ENCODE measurements at regions not wholly inside any gene's neighbourhood (a gene's known extent, or its start where the extent isn't known, plus 50 kb on each side); places are given as distances from the start of the nearest gene placed in this dataset.

DNA sequence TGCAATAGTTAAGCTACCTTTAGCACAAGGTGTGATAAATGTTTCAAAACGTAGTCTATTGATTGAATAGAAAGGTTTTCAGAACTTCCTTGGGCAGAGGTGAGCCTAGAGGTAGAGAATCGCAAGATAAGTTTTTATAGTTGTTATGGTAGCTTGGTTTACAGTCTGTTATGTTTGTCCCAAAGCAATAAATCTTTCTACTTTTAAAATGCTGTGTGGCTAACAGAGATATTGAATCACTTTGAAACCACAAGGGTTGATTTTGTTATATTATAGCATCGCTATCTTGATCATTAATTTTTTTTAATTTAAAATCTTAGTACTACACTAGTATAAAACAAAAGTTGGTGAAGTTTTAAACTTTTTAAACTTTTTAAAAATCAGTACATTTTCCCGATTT, 126.7 kb downstream of the TMEM182 start:
- WGBS (ENCODE audit: low lambda C conversion rate): 9% methylated on average over 4 of the region's 4 CpGs

DNA sequence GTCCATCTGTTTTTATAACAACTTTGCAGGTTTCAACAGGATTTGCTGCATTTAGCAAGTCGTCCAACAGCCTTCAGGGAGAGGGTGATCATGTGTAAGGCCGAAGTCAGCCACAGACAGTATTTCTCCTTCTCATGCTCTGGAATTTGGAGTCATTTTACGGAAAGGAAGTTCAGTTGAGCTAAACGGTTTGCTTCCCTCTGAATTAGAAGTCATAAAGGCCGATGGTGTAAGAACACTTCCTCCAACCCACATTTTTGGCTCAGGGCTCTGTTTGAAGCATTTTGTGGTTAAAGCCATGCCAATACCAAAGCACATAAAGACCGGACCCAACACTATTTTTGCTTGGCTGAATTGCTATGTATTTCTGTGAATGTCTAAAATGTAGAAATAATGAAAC, 129.5 kb downstream of the TMEM182 start:
- no peak overlapping the region for H3K9ac ChIP-seq
- no peaks in the 10 kb centered on the region for H4K20me1 ChIP-seq (ENCODE audit: insufficient read depth)
- ChIA-PET CTCF (interaction anchor here (2.2 kb wide), 1 partner anchor 50 kb away, joined by 5 read pairs; no protein-coding TSS in a partner anchor), POLR2A (no interaction called here)
- no peaks in the 10 kb centered on the region for H3K79me2 ChIP-seq (ENCODE audit: insufficient read depth)
- no peak overlapping the region for H3K27ac ChIP-seq (ENCODE audit: low read depth in 2 of 2, low read length in 1 of 2)
- H2AFZ ChIP-seq (ENCODE audit: low read depth): no peak overlapping the region
- H3K27me3 ChIP-seq (ENCODE audit: insufficient read depth): 0 out of 2 replicates have a peak, but pooled peaks cover 3% of the 10 kb centered on the region
- DNase-seq: no peak
- H3K4me1 ChIP-seq (ENCODE audit: control insufficient read depth in 1 of 2, insufficient read depth in 2 of 2, low read depth in 1 of 2, low read length in 1 of 2): no peaks in the 10 kb centered on the region
- no peaks in the 10 kb centered on the region for H3K9me3 ChIP-seq
- no peaks in the 10 kb centered on the region for H3F3A ChIP-seq (replicated peaks; ENCODE audit: insufficient read depth)
- H3K4me3 ChIP-seq (ENCODE audit: low read depth in 2 of 2, low read length in 1 of 2): no peak overlapping the region
- H3K36me3 ChIP-seq (replicated peaks in 1 of 2; ENCODE audit: control insufficient read depth in 1 of 2, insufficient read depth in 2 of 2, low read length in 1 of 2): no peaks in the 10 kb centered on the region
- H3K9me2 ChIP-seq: no peaks in the 10 kb centered on the region
- 0% methylated on average over 6 of the region's 6 CpGs for WGBS (ENCODE audit: low lambda C conversion rate)
- no peak overlapping the region for H3K4me2 ChIP-seq
- no peak for TF ChIP-seq MEF2A (IDR thresholded peaks at IDR 0.05; ENCODE audit: borderline replicate concordance, low read depth)
- TF ChIP-seq ELF1 (IDR thresholded peaks at IDR 0.05): no peak
- TF ChIP-seq CHD2 (IDR thresholded peaks at IDR 0.05; ENCODE audit: low read length, partially characterized antibody): no peak
- no peak for TF ChIP-seq EZH2phosphoT487 (IDR thresholded peaks at IDR 0.05; ENCODE audit: borderline replicate concordance, low read depth)
- no peak for TF ChIP-seq FOSL2 (IDR thresholded peaks at IDR 0.05; ENCODE audit: borderline replicate concordance, low read depth)
- TF ChIP-seq, protein P1, sequence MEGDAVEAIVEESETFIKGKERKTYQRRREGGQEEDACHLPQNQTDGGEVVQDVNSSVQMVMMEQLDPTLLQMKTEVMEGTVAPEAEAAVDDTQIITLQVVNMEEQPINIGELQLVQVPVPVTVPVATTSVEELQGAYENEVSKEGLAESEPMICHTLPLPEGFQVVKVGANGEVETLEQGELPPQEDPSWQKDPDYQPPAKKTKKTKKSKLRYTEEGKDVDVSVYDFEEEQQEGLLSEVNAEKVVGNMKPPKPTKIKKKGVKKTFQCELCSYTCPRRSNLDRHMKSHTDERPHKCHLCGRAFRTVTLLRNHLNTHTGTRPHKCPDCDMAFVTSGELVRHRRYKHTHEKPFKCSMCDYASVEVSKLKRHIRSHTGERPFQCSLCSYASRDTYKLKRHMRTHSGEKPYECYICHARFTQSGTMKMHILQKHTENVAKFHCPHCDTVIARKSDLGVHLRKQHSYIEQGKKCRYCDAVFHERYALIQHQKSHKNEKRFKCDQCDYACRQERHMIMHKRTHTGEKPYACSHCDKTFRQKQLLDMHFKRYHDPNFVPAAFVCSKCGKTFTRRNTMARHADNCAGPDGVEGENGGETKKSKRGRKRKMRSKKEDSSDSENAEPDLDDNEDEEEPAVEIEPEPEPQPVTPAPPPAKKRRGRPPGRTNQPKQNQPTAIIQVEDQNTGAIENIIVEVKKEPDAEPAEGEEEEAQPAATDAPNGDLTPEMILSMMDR (IDR thresholded peaks at IDR 0.05): no peak
- TF ChIP-seq GATA2 (CRISPR knock-in tag; IDR thresholded peaks at IDR 0.05): no peak
- TF ChIP-seq RFX5 (IDR thresholded peaks at IDR 0.05; ENCODE audit: low read length): no peak
- TF ChIP-seq USF2 (IDR thresholded peaks at IDR 0.05; ENCODE audit: borderline replicate concordance, low read depth, low read length): no peak
- TF ChIP-seq, protein P2, sequence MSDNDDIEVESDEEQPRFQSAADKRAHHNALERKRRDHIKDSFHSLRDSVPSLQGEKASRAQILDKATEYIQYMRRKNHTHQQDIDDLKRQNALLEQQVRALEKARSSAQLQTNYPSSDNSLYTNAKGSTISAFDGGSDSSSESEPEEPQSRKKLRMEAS (IDR thresholded peaks at IDR 0.05; ENCODE audit: low read depth): no peak
- no peak for TF ChIP-seq IRF3 (IDR thresholded peaks at IDR 0.05; ENCODE audit: low read depth, low read length)
- no peak for TF ChIP-seq USF1 (IDR thresholded peaks at IDR 0.05; ENCODE audit: borderline replicate concordance, low read depth)
- no peak for TF ChIP-seq NRF1 (IDR thresholded peaks at IDR 0.05; ENCODE audit: low read depth, low read length)
- TF ChIP-seq FOXJ3 (CRISPR knock-in tag; IDR thresholded peaks at IDR 0.05): no peak
- no peak for TF ChIP-seq RCOR1 (IDR thresholded peaks at IDR 0.05; ENCODE audit: low read length)

More for the DNA sequence above, 126.7 kb downstream of the TMEM182 start:
- Histone ChIP-seq H3K27ac (ENCODE audit: low read depth in 2 of 2, low read length in 1 of 2) (no peak overlapping the region), H3F3A (replicated peaks; ENCODE audit: insufficient read depth) (no peaks in the 10 kb centered on the region), H3K4me1 (ENCODE audit: control insufficient read depth in 1 of 2, insufficient read depth in 2 of 2, low read depth in 1 of 2, low read length in 1 of 2) (no peaks in the 10 kb centered on the region), H3K9me3 (no peaks in the 10 kb centered on the region), H3K79me2 (ENCODE audit: insufficient read depth) (no peaks in the 10 kb centered on the region), H3K9ac (no peak overlapping the region), H3K36me3 (replicated peaks in 1 of 2; ENCODE audit: control insufficient read depth in 1 of 2, insufficient read depth in 2 of 2, low read length in 1 of 2) (no peaks in the 10 kb centered on the region), H3K9me2 (no peaks in the 10 kb centered on the region), H2AFZ (ENCODE audit: low read depth) (no peak overlapping the region), H3K4me2 (no peak overlapping the region), H3K27me3 (ENCODE audit: insufficient read depth) (0 out of 2 replicates have a peak, but pooled peaks cover 3% of the 10 kb centered on the region), H3K4me3 (ENCODE audit: low read depth in 2 of 2, low read length in 1 of 2) (no peak overlapping the region), H4K20me1 (ENCODE audit: insufficient read depth) (no peaks in the 10 kb centered on the region)
- CTCF ChIA-PET: interaction anchor here (0.9 kb wide), 1 partner anchor 15 kb away, joined by 3 read pairs; no protein-coding TSS in a partner anchor
- TF ChIP-seq GABPA (IDR thresholded peaks at IDR 0.05; ENCODE audit: low read depth): no peak
- TF ChIP-seq SIN3A (IDR thresholded peaks at IDR 0.05; ENCODE audit: borderline replicate concordance, low read depth, low read length): no peak
- no peak for TF ChIP-seq RFX5 (IDR thresholded peaks at IDR 0.05; ENCODE audit: low read length)
- TF ChIP-seq FOXM1 (IDR thresholded peaks at IDR 0.05; ENCODE audit: low read depth): no peak
- no peak for TF ChIP-seq PBX3 (IDR thresholded peaks at IDR 0.05)
- TF ChIP-seq SMC3 (IDR thresholded peaks at IDR 0.05; ENCODE audit: low read depth, low read length): no peak
- no peak for TF ChIP-seq EZH2phosphoT487 (IDR thresholded peaks at IDR 0.05; ENCODE audit: borderline replicate concordance, low read depth)
- TF ChIP-seq POLR2AphosphoS5 (IDR thresholded peaks at IDR 0.05; ENCODE audit: low read depth, low read length): no peak
- TF ChIP-seq CHD2 (IDR thresholded peaks at IDR 0.05; ENCODE audit: low read length, partially characterized antibody): no peak
- TF ChIP-seq FOSL2 (IDR thresholded peaks at IDR 0.05; ENCODE audit: borderline replicate concordance, low read depth): no peak
- DNase-seq: no peak
- POLR2A ChIA-PET: no interaction called here

All from SK-N-SH (cell line).